ENCODE measurements at regions not wholly inside any gene's neighbourhood (a gene's known extent, or its start where the extent isn't known, plus 50 kb on each side); places are given as distances from the start of the nearest gene placed in this dataset.

GRCh38 chrX:147675819-147676218 is 235.9 kb upstream of the FMR1 start:
- TF ChIP-seq CTCF (IDR thresholded peaks at IDR 0.05; ENCODE audit: control insufficient read depth, extremely low read depth, insufficient read depth), result no peak
- no peak overlapping the region for H3K4me3 ChIP-seq (ENCODE audit: low read depth, low read length)
- no peak for DNase-seq (ENCODE audit: low read depth)

GRCh38 chrX:147679356-147680005 is 232.2 kb upstream of the FMR1 start:
- TF ChIP-seq CTCF (IDR thresholded peaks at IDR 0.05; ENCODE audit: control insufficient read depth, extremely low read depth, insufficient read depth), result no peak
- no peak overlapping the region for H3K4me3 ChIP-seq (ENCODE audit: low read depth, low read length)
- no peak for DNase-seq (ENCODE audit: low read depth)

- TF ChIP-seq CTCF (IDR thresholded peaks at IDR 0.05; ENCODE audit: control insufficient read depth, extremely low read depth, insufficient read depth), result no peak
- no peak for DNase-seq (ENCODE audit: low read depth)
- H3K4me3 ChIP-seq (ENCODE audit: low read depth, low read length), result no peak overlapping the region
Observed at GRCh38 chrX:147680251-147680650, 231.5 kb upstream of the FMR1 start.

- no peak for TF ChIP-seq CTCF (IDR thresholded peaks at IDR 0.05; ENCODE audit: control insufficient read depth, extremely low read depth, insufficient read depth)
- no peak overlapping the region for H3K4me3 ChIP-seq (ENCODE audit: low read depth, low read length)
- DNase-seq (ENCODE audit: low read depth), result no peak
Observed at GRCh38 chrX:147693511-147693910, 218.2 kb upstream of the FMR1 start.

GRCh38 chrX:147699061-147699460 is 212.7 kb upstream of the FMR1 start:
- no peak for TF ChIP-seq CTCF (IDR thresholded peaks at IDR 0.05; ENCODE audit: control insufficient read depth, extremely low read depth, insufficient read depth)
- H3K4me3 ChIP-seq (ENCODE audit: low read depth, low read length), result no peak overlapping the region
- DNase-seq (ENCODE audit: low read depth), result no peak

GRCh38 chrX:147710301-147710700 is 201.4 kb upstream of the FMR1 start:
- no peak for TF ChIP-seq CTCF (IDR thresholded peaks at IDR 0.05; ENCODE audit: control insufficient read depth, extremely low read depth, insufficient read depth)
- no peak overlapping the region for H3K4me3 ChIP-seq (ENCODE audit: low read depth, low read length)
- no peak for DNase-seq (ENCODE audit: low read depth)

- no peak for DNase-seq (ENCODE audit: low read depth)
- TF ChIP-seq CTCF (IDR thresholded peaks at IDR 0.05; ENCODE audit: control insufficient read depth, extremely low read depth, insufficient read depth), result no peak
- H3K4me3 ChIP-seq (ENCODE audit: low read depth, low read length), result no peak overlapping the region
Observed at GRCh38 chrX:147733369-147733768, 178.3 kb upstream of the FMR1 start.
